Adrenal gland (tissue), 9 donors: ENCODE measurements at regions not wholly inside any gene's neighbourhood (a gene's known extent, or its start where the extent isn't known, plus 50 kb on each side); places are given as distances from the start of the nearest gene placed in this dataset.

ENCODE experiments used
- DNase-seq, 7 donors: peaks; one replicate each; pipeline ENCODE4 v3.0.0-alpha.2; 2019 to 2020
- H3K27ac ChIP-seq, 5 donors: fragments of 200-600 bp; sonication (generic) in 4 of 5; 1 replicate in 3 of 5; 2 replicates in 2 of 5; pipeline versions ENCODE4 v1.5.1 to v1.8.0; 2016 to 2020; ENCODE audit warnings: mild to moderate bottlenecking in 1 of 5
- H3K27me3 ChIP-seq: fragments of 200-600 bp; 2 replicates; pipeline ENCODE4 v1.8.0; 2021
- H3K36me3 ChIP-seq, 2 donors: fragments of 200-600 bp; replicated peaks in 1 of 2; 1 replicate in 1 of 2; 2 replicates in 1 of 2; pipeline versions ENCODE4 v1.5.1 to v1.8.0; 2018 to 2022
- H3K4me1 ChIP-seq, 2 donors: fragments of 200-600 bp; replicated peaks in 1 of 2; 1 replicate in 1 of 2; 2 replicates in 1 of 2; pipeline versions ENCODE4 v1.5.1 to v1.8.0; 2018 to 2021
- H3K4me3 ChIP-seq, 4 donors: fragments of 200-600 bp; sonication (generic) in 3 of 4; one replicate each; pipeline ENCODE4 v1.5.1; 2016 to 2018
- H3K9me3 ChIP-seq, 3 donors: fragments of 200-600 bp; sonication (generic) in 1 of 3; replicated peaks in 1 of 3; 1 replicate in 2 of 3; 2 replicates in 1 of 3; pipeline versions ENCODE4 v1.5.1 to v1.8.0; 2016 to 2021
- CTCF ChIP-seq, 6 experiments: fragments of 450-650 bp in 4 of 6; fragments of 200-600 bp in 2 of 6; sonication (generic) in 1 of 6; IDR thresholded peaks; 1 replicate in 5 of 6; 2 replicates in 1 of 6; pipeline versions ENCODE4 v1.5.1 to v1.8.0; 2016 to 2021; ENCODE audit warnings: antibody characterized with exemption in 6 of 6, mild to moderate bottlenecking in 2 of 6, moderate library complexity in 1 of 6
- POLR2A ChIP-seq, 2 donors: fragments of 450-650 bp; IDR thresholded peaks; one replicate each; pipeline ENCODE4 v1.6.1; 2017; ENCODE audit warnings: antibody characterized with exemption in 2 of 2, mild to moderate bottlenecking in 2 of 2, moderate library complexity in 1 of 2
- WGBS, 4 donors: extraction: QIAGEN DNeasy Blood & Tissue Kit in 2 of 4; methylation state at CpG; one replicate each; pipeline versions ENCODE4 v1.1.5 to v1.1.7; 2013 to 2017; 5-methylcytosine and 5-hydroxymethylcytosine counted together
- intact Hi-C, 2 donors: fragments of 100-400 bp; cut with DNase I; formaldehyde crosslinking; loops; one replicate each; pipeline versions ENCODE4 v1.14.1 to v1.15.0; 2022 to 2023
- donor health status: healthy with polysubstance abuse.
- donor health status: Bipolar disorder and iron deficiency.
- donor health status: DM: yes; HTN: yes; CAD: no.
- donor health status: DM: no; HTN: no; CAD: no.
- donor health status: DM: no; HTN: no; CAD: no.

- Histone ChIP-seq H3K4me1 (no peaks in the 10 kb centered on the region), H3K27me3 (no peaks in the 10 kb centered on the region), H3K9me3 (no peaks in the 10 kb centered on the region), H3K4me3 (no peak overlapping the region), H3K27ac (no peak overlapping the region), H3K36me3 (no peaks in the 10 kb centered on the region)
- TF ChIP-seq POLR2A (IDR thresholded peaks at IDR 0.05): no peak
- no peak for TF ChIP-seq CTCF (IDR thresholded peaks at IDR 0.05)
- intact Hi-C loops: no loop called here
- no peak for DNase-seq
- 83 to 93% (median 87%) methylated on average over 6 of the region's 6 CpGs for WGBS, 4 donors
These were observed 139.4 kb upstream of the TSC22D2 start for GRCh38 chr3:150268426-150269391.

- no peak overlapping the region for H3K4me3 ChIP-seq
- WGBS, 4 donors: 60 to 77% (median 68%) methylated on average over 2 of the region's 2 CpGs
- no peaks in the 10 kb centered on the region for H3K9me3 ChIP-seq
- DNase-seq: no peak
- H3K27ac ChIP-seq: no peak overlapping the region
- intact Hi-C loops: no loop called here
- H3K27me3 ChIP-seq: no peaks in the 10 kb centered on the region
- H3K36me3 ChIP-seq: no peaks in the 10 kb centered on the region
- TF ChIP-seq CTCF (IDR thresholded peaks at IDR 0.05) (no peak), POLR2A (IDR thresholded peaks at IDR 0.05) (no peak)
- H3K4me1 ChIP-seq: no peaks in the 10 kb centered on the region
These were observed 140.8 kb upstream of the TSC22D2 start for GRCh38 chr3:150267288-150267687.

GRCh38 chr3:150265305-150265704, 142.8 kb upstream of the TSC22D2 start:
- H3K27me3 ChIP-seq: no peaks in the 10 kb centered on the region
- intact Hi-C loops: no loop called here
- no peak overlapping the region for H3K4me3 ChIP-seq
- H3K36me3 ChIP-seq: no peaks in the 10 kb centered on the region
- TF ChIP-seq POLR2A (IDR thresholded peaks at IDR 0.05) (no peak), CTCF (IDR thresholded peaks at IDR 0.05) (no peak)
- no peaks in the 10 kb centered on the region for H3K9me3 ChIP-seq
- DNase-seq: no peak
- WGBS, 4 donors: 60 to 69% (median 62%) methylated on average over 2 of the region's 2 CpGs
- no peak overlapping the region for H3K27ac ChIP-seq
- no peaks in the 10 kb centered on the region for H3K4me1 ChIP-seq

- Histone ChIP-seq H3K27me3 (no peaks in the 10 kb centered on the region), H3K27ac (no peak overlapping the region), H3K9me3 (no peaks in the 10 kb centered on the region), H3K4me1 (no peaks in the 10 kb centered on the region), H3K4me3 (no peak overlapping the region), H3K36me3 (no peaks in the 10 kb centered on the region)
- intact Hi-C loops: no loop called here
- WGBS, 4 donors: 77 to 92% (median 80%) methylated on average over 6 of the region's 6 CpGs
- TF ChIP-seq CTCF (IDR thresholded peaks at IDR 0.05) (no peak), POLR2A (IDR thresholded peaks at IDR 0.05) (no peak)
- DNase-seq: no peak
These were observed 143.4 kb upstream of the TSC22D2 start for GRCh38 chr3:150264561-150265279.
